MM.1S (cell line): ENCODE measurements at regions not wholly inside any gene's neighbourhood (a gene's known extent, or its start where the extent isn't known, plus 50 kb on each side); places are given as distances from the start of the nearest gene placed in this dataset.

Source experiments
- EZH2phosphoT487 ChIP-seq: fragments of 300-600 bp; sonication (generic); IDR thresholded peaks from 2 replicates; pipeline ENCODE4 v1.6.1; 2018; ENCODE audit warnings: antibody characterized with exemption, low read length
- TF ChIP-seq, protein P1 (sequence below): fragments of 300-600 bp; sonication (generic); IDR thresholded peaks from 2 replicates; pipeline ENCODE4 v1.5.1; 2016; ENCODE audit warnings: antibody characterized with exemption, low read length, mixed read lengths

DNA sequence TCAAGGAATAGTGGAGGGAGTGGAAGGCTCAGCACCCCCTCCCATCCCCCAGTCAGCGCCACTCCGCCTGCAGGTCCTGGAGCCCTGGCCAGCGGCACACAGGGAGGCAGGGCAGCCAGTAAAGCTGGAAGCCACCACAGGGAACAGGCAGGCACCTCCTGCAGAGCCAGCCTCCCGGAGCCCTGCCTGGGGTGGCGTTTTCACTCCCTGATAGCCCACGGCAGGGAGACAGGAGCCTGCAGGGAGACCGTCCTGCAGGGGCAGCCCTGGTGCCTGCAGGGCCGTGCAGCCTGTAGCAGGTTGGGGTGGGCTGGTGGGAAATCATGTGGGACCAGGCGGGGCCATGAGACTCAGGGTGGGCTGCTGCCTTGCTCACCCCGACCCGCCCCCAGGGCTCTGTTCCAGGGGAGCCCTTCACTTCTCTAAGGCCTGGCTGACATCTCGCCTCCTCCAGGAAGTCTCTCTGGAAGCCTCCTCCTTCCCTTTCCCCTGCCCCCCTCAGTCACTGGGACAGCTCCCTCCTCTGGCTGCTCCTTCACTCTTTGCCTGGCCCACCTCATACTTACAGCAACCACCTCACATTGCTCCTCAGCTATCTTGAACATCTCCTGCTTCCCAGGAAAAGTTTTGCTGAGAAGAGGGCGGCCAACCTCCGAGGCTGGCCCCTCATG is 221.0 kb downstream of the GLI2 start:
- TF ChIP-seq EZH2phosphoT487 = no peak
- TF ChIP-seq, protein P1, sequence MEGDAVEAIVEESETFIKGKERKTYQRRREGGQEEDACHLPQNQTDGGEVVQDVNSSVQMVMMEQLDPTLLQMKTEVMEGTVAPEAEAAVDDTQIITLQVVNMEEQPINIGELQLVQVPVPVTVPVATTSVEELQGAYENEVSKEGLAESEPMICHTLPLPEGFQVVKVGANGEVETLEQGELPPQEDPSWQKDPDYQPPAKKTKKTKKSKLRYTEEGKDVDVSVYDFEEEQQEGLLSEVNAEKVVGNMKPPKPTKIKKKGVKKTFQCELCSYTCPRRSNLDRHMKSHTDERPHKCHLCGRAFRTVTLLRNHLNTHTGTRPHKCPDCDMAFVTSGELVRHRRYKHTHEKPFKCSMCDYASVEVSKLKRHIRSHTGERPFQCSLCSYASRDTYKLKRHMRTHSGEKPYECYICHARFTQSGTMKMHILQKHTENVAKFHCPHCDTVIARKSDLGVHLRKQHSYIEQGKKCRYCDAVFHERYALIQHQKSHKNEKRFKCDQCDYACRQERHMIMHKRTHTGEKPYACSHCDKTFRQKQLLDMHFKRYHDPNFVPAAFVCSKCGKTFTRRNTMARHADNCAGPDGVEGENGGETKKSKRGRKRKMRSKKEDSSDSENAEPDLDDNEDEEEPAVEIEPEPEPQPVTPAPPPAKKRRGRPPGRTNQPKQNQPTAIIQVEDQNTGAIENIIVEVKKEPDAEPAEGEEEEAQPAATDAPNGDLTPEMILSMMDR = no peak
